ENCODE measurements at regions not wholly inside any gene's neighbourhood (a gene's known extent, or its start where the extent isn't known, plus 50 kb on each side); places are given as distances from the start of the nearest gene placed in this dataset.

- 0 out of 4 replicates have a peak, but pooled peaks of 1 of the 2 experiments have one; percentile 49 for TF ChIP-seq FOXK2 (conservative IDR thresholded peaks at IDR 0.05 in 1 of 2, IDR thresholded peaks at IDR 0.05 in 1 of 2; ENCODE audit: low read depth in 2 of 2)
- TF ChIP-seq NR2C2 (CRISPR knock-in tag; IDR thresholded peaks at IDR 0.05) = no peak
- peak; percentile 25; the same call in 1 of the 2 replicates for TF ChIP-seq NR2C2 (tag; IDR thresholded peaks at IDR 0.05)
- TF ChIP-seq POLR2B (IDR thresholded peaks at IDR 0.05; ENCODE audit: low read depth, partially characterized antibody) = no peak
- TF ChIP-seq NONO (IDR thresholded peaks at IDR 0.05; ENCODE audit: low read depth in 2 of 2, low read length in 1 of 2) = no peak
- no peak for TF ChIP-seq PATZ1 (CRISPR knock-in tag; IDR thresholded peaks at IDR 0.05; ENCODE audit: borderline replicate concordance)
- peak; percentile 36; the same call in 1 of the 2 replicates for TF ChIP-seq MYC (IDR thresholded peaks at IDR 0.05; ENCODE audit: low read depth, low read length)
- TF ChIP-seq MYC (CRISPR knock-in tag; IDR thresholded peaks at IDR 0.05; ENCODE audit: borderline replicate concordance, low read depth) = no peak
- TF ChIP-seq ZNF143 (CRISPR knock-in tag; IDR thresholded peaks at IDR 0.05) = no peak
- TF ChIP-seq PRDM10 (IDR thresholded peaks at IDR 0.05; ENCODE audit: partially characterized antibody) = no peak
- TF ChIP-seq MCM7 (IDR thresholded peaks at IDR 0.05) = no peak
- TF ChIP-seq SMAD2 (IDR thresholded peaks at IDR 0.05; ENCODE audit: low read depth, low read length) = no peak
- peak in 1 of 2 experiments; percentile 7 for TF ChIP-seq AFF1 (IDR thresholded peaks at IDR 0.05; ENCODE audit: low read depth in 1 of 2, partially characterized antibody in 2 of 2)
These were observed 50.0 kb upstream of the CCL1 start (continued) for GRCh38 chr17:34412965-34413441.
